Lung microvascular endothelial cell (primary cell): ENCODE measurements at regions not wholly inside any gene's neighbourhood (a gene's known extent, or its start where the extent isn't known, plus 50 kb on each side); places are given as distances from the start of the nearest gene placed in this dataset.
"Not testable (repeated sequence)": the region's sequence is repeated elsewhere in the genome, so short reads cannot be mapped to it uniquely, and the experiment has no call there.

ENCODE experiments used
- DNase-seq, 2 donors: peaks; one replicate each; pipeline versions ENCODE4 v3.0.0 to v3.0.0-alpha.2; 2010; ENCODE audit warnings: low read depth in 2 of 2

DNA sequence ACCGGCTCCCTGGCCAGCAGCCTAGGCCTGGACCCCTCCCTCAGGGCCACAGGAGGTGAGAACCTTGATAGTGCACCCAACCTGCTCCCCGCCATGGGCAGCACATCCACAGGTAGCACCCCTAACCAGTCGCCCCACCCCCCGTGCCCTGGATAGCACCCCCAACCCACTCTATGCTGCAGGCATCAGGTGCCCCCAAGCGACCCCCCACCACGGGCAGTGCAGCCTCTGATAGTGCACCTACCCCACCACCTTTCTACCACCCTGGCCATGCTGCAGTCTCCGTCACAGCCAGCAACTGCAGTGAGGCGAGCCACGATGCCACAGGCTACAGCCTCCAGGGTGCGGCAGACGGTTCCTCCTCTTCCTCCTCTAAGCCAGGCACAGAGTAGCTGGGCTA, 55.6 kb downstream of the SOWAHC start:
- DNase-seq = no peak

DNA sequence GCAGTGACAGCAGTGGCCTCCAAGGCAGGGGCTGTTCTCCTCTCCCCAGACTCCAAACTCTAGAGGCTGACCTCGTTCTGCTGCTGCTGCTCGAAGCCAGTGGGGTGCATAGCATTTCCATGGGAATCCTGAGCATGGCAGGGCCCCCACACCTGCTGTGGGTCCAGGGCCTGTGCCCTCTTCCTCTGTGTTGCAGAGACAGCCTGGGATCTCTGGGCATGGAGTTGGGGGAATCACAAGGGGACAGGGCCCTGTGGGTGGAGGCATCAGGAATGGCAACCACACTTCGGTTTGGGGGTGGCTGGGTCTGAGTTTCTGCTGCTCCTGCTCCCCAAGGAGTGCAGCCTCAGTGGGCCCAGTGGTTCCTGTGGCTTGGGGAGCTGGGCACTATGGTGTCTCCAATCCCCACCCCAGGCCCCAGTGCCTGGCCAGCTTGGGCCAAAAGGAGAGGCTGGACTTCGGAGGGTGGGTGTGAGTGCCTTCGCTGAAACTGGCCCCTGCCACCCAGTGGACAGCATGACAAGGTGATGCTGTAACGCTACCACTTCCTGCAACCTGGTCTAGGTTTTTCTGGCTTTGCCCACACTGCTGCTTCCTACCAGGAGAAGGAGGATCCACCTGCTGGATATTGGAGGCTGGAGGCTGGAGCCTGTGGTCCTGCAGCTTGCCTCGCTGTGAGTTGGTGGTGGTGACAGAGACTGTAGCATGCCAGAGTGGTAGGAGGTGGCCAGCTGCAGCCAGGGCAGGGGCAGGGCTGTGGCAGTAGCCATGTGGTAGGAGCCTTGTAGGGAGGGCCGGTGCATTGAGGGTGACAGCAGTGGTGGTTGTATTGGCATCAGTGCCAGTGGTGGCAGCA, 56.6 kb downstream of the SOWAHC start:
- no peak for DNase-seq

DNA sequence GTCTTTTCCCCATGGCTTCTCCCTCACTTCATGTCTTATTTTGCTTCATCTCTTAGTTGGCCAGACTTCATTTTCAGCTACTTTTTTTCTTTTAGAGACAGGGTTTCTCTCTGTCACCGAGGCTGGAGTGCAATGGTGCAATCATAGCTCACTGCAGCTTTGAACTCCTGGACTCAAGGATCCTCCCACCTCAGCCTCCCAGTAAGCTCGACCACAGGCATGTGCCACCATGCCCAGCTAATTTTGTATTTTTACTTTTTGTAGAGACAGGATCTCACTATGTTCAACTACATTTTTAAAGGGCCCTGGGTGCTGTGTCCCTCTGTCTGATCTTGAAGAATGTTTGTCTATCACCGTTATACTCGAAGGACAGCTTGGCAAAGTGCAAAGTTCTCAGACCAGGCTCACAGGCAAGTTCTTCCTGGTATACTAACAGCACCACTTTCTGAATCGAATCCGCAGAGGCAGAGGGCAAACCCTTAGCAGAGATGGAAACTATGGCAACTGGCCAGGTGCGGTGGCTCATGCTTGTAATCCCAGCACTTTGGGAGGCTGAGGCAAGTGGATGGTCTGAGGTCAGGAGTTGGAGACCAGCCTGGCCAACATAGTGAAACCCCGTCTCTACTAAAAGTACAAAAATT, 60.9 kb downstream of the SOWAHC start:
- no peak for DNase-seq

DNA sequence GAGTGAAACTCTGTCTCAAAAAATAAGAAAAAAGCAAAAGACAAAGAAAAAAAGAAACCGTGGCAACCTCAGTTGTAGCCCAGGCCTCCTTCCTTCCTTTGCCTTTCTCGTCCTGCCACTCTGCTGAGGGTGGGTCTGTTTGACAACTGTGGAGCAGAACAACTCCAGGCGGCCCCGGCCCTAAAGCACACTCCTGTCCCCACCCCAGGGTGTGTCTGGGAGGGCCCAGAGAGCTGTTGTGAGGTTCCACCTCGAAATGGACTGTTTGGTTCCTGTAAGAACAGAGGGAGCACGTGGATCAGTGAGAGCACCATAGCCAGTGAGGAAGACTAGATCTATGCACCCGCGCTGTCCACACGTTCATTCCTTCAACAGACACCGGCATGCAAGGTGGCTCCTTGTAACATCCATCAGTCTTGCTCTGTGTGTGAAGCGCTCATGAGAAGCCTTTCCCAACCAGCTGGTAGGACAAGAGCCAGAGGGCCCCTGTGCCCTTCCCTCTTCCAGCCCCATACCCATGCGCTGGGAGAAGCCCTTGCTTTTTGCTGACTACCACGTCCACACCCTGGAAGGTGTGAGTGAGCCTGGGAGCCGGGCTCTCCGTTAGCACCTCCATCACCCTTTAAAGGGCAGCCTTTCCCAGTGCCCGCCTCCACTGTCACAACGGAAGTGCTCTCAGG, 61.6 kb downstream of the SOWAHC start:
- no peak for DNase-seq

DNA sequence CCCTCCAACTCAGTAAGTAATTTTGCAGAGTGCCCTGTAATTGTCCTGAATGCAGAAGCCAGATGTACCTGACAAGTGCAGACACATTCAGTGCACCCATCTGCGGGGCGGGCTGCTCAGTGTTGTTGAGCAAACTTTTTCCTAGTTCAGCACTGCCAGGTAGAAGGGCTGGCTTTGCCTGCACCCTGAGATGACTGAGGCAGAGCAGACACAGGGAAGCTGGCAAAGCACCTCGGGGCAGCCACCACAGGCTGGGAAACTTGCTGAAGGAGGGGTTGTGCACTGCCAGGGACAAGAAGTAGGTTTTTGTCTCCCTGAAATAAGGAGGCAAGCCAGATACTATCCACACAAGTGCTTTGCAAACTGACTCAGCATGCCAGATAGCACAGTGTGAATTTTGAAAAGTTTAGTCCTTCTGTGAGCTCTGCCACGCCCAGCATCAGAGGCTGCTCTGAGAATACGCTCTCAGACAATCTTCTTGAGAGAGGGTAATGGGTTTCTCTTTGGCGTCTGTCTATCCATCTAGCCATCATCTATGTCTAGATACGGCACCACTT, 62.3 kb downstream of the SOWAHC start:
- DNase-seq = no peak

DNA sequence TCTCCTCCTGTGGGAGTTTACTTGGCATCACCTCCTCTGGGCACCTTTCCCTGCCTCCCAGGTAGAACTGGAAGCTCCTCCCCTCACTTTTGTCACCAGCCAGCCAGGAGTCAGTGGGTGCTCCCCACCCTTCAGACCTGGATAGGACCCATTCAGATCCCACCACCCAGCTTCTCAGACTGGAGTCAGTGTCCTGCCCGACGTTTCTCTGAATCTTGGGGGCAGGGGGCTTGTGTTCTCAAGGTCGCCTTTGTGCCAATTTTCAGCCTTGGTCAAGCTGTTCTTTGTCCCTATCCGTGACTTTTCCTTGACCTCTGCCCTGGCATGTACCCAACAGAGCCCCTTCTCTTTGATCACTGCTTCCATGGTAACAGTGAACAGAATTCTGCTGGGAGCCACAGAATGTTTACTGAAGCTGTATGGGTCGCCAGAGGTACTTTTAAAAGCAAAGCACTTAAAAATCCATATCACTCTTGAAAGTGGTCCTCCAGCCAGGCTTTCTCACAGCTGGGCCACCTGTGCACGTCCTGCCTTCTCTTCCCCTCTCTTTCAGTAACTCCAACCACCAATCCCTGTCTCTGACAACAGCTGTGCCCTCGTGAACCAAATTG, 63.1 kb downstream of the SOWAHC start:
- DNase-seq = not testable (repeated sequence)

DNA sequence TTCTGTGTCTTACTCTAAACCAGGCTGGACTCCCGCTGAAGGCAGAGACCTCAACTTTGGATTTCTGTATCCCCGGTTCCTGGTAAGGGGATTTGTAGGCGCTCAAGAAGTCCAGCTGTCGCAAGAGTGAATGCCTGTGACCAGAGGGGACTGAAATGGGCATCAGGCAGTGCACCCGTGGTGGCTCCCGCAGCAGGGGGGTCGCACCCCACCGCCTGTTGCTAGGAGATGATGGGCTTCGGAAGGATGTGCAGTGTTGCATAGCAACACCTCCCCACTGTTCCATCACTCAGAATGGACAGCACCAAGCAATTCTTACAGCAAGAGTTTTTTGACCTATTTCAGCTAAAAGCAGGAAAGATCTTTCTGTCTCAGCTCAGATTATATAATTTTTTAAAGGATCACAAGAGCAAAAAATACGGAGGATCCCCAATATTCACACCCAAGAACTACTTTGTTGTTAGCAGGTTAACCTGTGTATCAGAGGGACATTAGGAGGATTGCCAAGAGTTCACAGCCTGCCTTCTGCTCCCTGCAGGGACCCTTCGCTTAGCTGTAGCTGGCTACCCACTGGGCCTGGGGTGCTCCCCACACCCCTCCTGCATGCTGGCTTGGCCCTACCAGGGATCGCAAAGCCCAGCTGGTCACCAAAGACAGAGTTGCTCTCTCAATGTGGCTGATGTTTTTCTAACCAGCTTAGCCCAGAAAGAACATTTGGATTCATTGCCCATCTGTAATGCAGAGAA, 63.8 kb downstream of the SOWAHC start:
- no peak for DNase-seq

DNA sequence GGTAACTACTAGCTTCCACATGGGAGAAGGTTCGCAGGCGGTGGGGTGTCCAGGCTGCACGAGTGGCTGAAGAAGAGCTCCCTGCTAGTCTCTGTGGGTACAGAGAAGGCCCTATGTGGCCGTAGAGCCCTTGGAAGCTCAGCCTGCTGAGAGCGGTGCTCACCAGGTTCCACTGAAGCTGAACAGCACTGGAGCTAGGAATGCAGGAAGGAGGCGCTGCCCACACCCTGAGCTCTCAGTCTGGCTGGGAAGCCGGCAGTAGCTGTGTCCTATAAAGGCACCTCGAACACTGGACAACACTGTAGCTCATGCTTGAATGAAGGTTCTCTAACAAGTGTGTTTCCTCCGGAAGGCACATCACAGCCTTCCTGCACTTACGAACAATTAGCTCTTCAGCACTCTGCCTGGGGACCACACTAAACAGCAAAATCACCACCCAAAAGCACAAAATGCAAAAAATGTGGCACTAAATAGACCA, 64.6 kb downstream of the SOWAHC start:
- DNase-seq = peak; percentile 27 to 33

DNA sequence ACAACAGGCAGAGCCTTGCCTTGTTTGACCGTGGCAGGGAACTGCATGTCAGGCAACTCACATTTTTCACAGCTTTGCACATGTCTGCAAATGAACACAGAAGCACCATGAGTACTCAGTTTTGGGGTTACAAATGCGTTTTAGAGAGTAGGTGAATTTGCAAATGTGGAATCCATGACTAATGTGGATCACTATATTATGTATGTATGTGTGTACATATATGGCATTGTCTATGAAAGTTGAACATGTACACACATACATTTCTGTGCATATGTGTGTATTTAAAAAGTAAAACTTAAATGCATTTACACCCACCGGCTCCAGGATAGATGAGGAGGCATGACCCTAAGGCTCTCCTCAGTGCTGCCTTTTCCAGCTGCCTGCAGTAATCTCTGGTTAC, 65.1 kb downstream of the SOWAHC start:
- DNase-seq = no peak

DNA sequence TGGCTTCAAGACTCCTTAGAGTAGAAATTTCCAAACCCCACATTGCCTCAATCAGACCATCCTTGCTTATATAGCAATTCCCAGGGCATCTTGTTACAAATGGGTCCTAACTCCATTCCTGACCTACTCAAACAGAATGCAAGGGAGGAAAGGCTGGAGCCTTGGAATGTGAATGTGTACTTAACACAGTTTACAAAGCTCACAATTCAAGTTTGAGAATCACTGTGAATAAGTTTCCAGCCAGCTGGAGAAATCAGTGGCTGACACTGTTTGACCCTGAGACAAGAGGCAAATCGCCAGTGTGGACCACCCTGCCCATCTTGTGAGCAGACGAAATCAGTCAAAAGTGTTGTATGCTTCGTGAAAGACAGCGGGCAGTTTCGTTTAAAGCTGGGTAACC, 65.5 kb downstream of the SOWAHC start:
- DNase-seq = no peak

DNA sequence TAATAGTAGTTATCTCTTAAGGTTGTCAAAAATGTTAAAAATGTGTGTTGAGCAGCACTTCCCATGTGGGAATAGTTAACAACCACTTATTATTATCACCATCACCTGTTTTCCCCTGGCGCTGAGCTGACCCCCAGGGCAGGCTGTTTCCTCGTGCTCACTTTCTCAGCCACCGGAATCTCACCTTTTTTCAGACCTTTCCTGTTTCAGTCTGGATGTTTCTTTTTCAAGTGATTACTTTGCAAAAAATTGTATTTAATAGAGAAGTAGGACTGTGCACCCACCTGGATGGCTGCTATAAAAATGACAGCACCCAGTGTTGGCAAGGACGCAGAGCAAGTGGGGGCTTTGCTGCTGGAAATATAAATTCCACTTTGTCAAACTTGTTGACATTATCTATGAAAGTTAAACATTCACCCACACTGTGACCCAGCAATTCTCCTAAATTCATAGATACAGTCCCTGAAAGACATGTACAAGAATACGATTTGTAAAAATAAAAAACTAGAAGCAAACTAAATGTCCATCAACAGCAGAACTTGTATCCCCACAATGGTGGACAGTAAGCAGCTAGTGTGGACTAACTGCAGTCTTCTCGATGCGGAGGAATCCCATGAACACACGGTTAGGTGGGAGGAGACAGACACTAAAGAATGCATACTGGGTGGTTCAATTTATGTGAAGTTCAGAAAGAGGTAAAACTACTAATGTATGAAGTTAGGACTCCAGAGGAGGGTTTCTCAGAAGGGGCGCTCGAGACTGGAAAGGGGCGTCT, 66.5 kb downstream of the SOWAHC start:
- peak in 1 of 2 donors; percentile 44 for DNase-seq

DNA sequence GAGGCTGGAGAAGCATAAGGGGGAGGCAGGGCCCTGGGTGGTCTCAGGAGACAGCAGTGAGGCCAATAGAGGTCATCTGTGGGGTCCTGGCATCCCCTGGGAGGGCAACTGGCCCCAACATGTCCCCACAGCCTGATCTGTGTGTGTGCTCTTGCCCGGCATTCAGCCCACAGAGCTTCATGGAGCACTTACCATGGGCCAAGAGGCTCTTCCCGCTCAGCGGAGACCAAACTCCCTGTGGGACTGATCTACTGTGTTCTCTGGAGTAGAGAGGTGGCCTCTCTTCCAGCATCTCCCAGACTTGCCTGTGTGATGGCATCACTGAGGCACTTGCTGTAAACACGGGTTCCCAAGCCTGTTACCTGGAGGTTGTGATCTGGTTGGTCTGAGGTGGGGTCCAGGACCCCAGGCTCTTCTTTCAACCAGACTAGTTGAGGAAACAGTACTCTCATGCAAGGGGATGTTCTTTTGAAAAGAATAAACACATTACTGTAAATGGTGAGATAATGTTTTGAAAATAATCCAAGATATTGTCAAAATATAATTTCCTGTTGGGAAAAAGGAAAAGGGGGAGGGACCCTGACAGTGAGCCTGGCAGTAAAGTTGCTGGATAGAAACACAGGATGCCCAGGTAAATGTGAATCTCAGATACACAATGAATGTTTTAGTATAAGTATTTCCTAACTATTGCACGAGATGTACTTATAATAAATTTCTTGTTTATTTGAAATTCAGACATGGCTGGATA, 67.6 kb downstream of the SOWAHC start:
- DNase-seq = peak in 1 of 2 donors; percentile 63

DNA sequence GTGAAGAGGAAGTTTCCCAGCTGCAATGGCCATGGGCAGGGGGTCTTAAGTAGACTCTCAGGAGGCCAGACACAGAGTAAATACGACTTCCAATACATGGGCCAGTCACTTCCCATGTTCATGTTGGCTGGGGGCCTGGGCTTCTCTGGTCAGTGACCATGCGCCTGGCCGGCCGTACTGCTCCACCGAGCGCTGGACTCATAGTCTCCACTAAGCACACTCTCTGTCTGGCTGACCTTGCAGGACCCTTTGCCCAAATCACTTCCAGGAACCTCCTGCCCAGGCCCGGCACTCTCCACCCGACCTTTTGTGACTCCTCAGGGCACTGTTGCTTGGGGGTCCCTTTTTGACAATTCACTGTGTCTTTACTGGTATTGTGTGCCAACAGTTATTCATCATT, 69.3 kb downstream of the SOWAHC start:
- DNase-seq = no peak

DNA sequence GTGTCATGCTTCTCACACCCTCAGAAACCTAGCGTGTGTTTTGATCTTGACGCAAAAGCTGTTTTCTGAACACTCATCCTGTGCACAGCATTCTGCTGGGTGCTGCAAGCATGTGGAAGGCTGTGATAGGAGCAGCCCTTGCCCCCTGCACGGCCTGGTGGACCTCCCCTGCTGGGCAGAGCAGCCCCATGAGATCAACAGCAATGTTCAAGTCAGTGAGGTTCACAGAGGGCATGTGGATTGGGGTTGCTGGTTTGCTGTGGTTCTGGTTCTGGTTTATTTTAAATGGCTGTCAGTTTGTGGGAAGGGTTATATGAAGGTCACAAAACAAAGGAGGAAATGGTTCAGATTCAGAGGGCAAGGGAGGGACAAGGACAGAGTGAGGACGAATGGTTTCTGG, 71.3 kb downstream of the SOWAHC start:
- no peak for DNase-seq

DNA sequence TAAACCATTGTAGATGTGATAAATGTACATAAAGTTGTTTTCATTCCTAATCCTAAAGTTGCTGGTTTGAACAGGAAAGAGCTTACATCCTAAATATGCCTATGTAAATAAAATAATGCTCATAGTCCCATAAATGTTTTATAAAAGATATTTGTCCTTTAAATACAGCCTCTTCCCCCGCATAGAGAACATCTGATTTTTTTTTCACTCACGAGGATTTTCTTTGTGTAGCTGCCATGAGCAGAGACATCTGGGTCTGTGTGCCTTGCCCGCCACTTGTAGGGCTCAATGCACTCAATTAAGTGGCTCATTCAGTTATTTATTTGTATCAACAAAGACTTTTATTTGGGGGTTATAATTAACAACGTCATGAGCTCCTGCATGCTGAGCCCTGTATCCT, 72.8 kb downstream of the SOWAHC start:
- no peak for DNase-seq

DNA sequence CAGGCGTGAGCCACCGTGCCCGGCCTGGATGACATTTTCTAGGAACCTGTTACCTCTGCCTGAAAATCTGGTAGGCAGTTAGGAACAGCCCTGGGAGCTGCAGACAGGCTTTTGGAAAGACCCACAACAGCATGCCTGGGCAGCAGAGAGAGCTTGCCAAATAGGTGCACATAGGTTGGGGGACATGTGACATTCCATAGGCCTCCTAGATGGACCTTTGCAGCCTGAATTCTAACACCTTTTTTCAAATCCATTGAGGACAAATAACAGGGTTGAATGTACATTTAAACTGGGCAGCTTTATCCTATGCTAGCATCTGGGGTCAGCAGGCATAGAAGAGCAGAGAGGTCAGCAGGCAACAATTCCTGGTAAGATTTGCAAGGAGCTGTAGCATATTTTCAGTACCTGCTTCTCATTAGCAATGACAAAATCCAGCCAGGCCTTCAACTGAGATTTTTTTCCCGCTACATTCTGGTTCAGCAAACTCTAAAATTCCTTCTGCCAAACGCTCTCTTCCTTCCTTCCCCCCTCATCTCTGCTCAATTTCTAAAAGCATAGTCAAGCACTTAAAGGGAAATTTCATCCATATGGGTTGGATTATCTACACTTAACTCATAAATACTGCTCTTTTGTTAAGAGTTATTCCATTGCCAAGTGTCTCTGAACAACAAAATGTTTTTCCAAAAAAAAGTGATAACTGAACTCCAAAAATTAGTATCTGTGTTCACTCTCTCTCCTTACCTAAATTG, 75.2 kb downstream of the SOWAHC start:
- no peak for DNase-seq

DNA sequence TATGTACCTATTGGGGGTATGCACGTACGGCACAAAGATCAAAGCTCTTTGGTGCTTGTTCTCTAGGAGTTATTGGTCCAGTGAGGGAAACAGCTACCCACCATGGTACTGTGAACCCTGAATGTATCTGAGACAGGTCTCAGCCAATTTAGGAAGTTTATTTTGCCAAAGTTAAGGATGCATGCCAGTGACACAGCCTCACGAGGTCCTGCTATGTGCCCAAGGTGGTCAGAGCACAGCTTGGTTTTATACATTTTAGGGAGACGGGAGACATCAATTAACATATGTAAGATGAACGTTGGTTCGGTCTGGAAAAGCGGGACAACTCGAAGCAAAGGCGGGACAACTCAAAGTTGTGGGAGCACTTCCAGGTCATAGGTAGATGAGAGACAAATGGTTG, 75.8 kb downstream of the SOWAHC start:
- DNase-seq = no peak

DNA sequence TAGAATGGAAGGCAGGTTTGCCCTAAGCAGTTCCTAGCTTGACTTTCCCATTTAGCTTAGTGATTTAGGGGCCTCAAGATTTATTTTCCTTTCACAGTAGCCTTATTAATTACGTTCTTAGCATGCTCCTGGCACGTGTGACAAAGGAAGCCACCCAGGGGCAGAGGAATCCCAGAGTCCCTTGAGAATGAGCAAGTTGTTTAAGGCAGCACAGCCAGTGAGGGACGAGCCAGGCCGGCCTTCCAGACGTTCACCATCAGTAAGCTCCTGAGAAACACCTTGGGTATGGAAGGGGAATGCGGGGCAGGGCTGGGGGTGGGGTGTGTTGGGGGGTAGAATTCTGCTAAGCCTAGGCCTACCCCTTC, 76.3 kb downstream of the SOWAHC start:
- no peak for DNase-seq
